Ovary (tissue), 7 donors: ENCODE measurements at regions not wholly inside any gene's neighbourhood (a gene's known extent, or its start where the extent isn't known, plus 50 kb on each side); places are given as distances from the start of the nearest gene placed in this dataset.

Experiments
- DNase-seq, 5 donors: peaks; one replicate each; pipeline ENCODE4 v3.0.0-alpha.2; 2019 to 2020
- H3K27ac ChIP-seq, 2 donors: fragments of 200-600 bp; one replicate each; pipeline versions ENCODE4 v1.5.1 to v1.8.0; 2019 to 2022
- H3K27me3 ChIP-seq: fragments of 200-600 bp; one replicate; pipeline ENCODE4 v1.8.0; 2022
- H3K36me3 ChIP-seq: fragments of 200-600 bp; sonication (generic); one replicate; pipeline ENCODE4 v1.5.1; 2019
- H3K4me1 ChIP-seq: one replicate; pipeline ENCODE4 v1.8.1; 2013; ENCODE audit warnings: mild to moderate bottlenecking, moderate library complexity; ENCODE audit not compliant: insufficient read depth
- H3K4me3 ChIP-seq: fragments of 200-600 bp; sonication (generic); one replicate; pipeline ENCODE4 v1.5.1; 2017
- H3K9me3 ChIP-seq, 2 donors: fragments of 200-600 bp in 1 of 2; sonication (generic) in 1 of 2; one replicate each; pipeline versions ENCODE4 v1.5.1 to v1.8.1; 2013 to 2019; ENCODE audit warnings: mild to moderate bottlenecking in 1 of 2, moderate library complexity in 1 of 2
- CTCF ChIP-seq, 3 donors: fragments of 450-650 bp in 2 of 3; fragments of 200-600 bp in 1 of 3; IDR thresholded peaks; one replicate each; pipeline versions ENCODE4 v1.5.1 to v1.8.0; 2016 to 2022; ENCODE audit warnings: antibody characterized with exemption in 3 of 3, mild to moderate bottlenecking in 1 of 3
- EP300 ChIP-seq: sonication (generic); formaldehyde crosslinking; IDR thresholded peaks from one replicate; pipeline ENCODE4 v1.6.1; 2017; ENCODE audit warnings: antibody characterized with exemption
- POLR2A ChIP-seq: fragments of 450-650 bp; IDR thresholded peaks from one replicate; pipeline ENCODE4 v1.6.1; 2017; ENCODE audit warnings: antibody characterized with exemption, mild to moderate bottlenecking, moderate library complexity
- WGBS, 3 donors: extraction: QIAGEN DNeasy Blood & Tissue Kit in 1 of 3; methylation state at CpG; one replicate each; pipeline versions ENCODE4 v1.1.5 to v1.1.7; 2013 to 2017; 5-methylcytosine and 5-hydroxymethylcytosine counted together
- intact Hi-C, 4 donors: fragments of 100-400 bp; cut with DNase I; formaldehyde crosslinking; loops; one replicate each; pipeline versions ENCODE4 v1.11.0 to v1.15.1; 2022 to 2023
- donor health status: DM: no; HTN: no; CAD: no; lungs with moderate emphysema.
- donor health status: DM: no; HTN: no; CAD: no.
- donor health status: Bipolar disorder and iron deficiency.
- donor health status: DM: no; HTN: no; CAD: no.
- donor health status: DM: yes; HTN: yes; CAD: no.

DNA sequence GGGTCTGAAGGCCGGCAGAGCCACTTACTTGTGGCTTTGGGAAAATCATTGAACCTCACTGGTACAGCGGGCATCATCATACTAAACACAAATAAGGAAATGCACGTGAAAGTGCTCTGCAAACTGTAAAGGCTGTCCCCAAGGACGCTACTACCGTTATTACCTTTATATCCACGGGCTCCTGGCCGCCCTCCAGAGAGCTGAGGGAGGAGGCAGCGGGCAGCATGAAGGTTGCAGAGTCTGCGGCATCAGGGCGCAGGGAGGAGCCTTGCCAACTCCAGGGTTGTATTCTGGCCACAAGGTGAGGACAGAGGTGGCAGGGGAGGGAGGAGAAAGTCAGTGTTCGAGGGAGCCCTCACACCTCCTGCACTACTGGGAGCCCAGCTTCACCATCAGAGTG is 68.3 kb upstream of the GCSH start:
- no peaks in the 10 kb centered on the region for H3K4me1 ChIP-seq
- TF ChIP-seq POLR2A, result no peak
- TF ChIP-seq EP300, result no peak
- H3K4me3 ChIP-seq, result no peak overlapping the region
- no peaks in the 10 kb centered on the region for H3K9me3 ChIP-seq
- H3K27ac ChIP-seq, result no peak overlapping the region
- no peak for DNase-seq
- H3K36me3 ChIP-seq, result no peaks in the 10 kb centered on the region
- H3K27me3 ChIP-seq, result no peaks in the 10 kb centered on the region
- intact Hi-C loops, result no loop called here
- WGBS, 3 donors, result 67 to 74% (median 68%) methylated on average over 11 of the region's 11 CpGs

GRCh38 chr16:81163671-81164070 is 67.5 kb upstream of the GCSH start:
- no peak overlapping the region for H3K27ac ChIP-seq
- DNase-seq, result no peak
- no peaks in the 10 kb centered on the region for H3K9me3 ChIP-seq
- H3K4me3 ChIP-seq, result no peak overlapping the region
- TF ChIP-seq CTCF (IDR thresholded peaks at IDR 0.05), result no peak
- no peak for TF ChIP-seq POLR2A
- TF ChIP-seq EP300, result no peak
- intact Hi-C loops, result no loop called here
- no peaks in the 10 kb centered on the region for H3K4me1 ChIP-seq
- 54 to 66% (median 59%) methylated on average over 9 of the region's 9 CpGs for WGBS, 3 donors
- H3K36me3 ChIP-seq, result no peaks in the 10 kb centered on the region
- no peaks in the 10 kb centered on the region for H3K27me3 ChIP-seq

- no peak overlapping the region for H3K4me3 ChIP-seq
- WGBS, 3 donors, result 78 to 86% (median 81%) methylated on average over 6 of the region's 6 CpGs
- TF ChIP-seq EP300 (no peak), CTCF (IDR thresholded peaks at IDR 0.05) (no peak), POLR2A (no peak)
- intact Hi-C loops, result no loop called here
- H3K27ac ChIP-seq, result no peak overlapping the region
- no peaks in the 10 kb centered on the region for H3K27me3 ChIP-seq
- DNase-seq, result no peak
- no peaks in the 10 kb centered on the region for H3K9me3 ChIP-seq
- no peaks in the 10 kb centered on the region for H3K36me3 ChIP-seq
- H3K4me1 ChIP-seq, result no peaks in the 10 kb centered on the region
These were observed 62.8 kb upstream of the GCSH start for GRCh38 chr16:81158964-81159363.

GRCh38 chr16:81155769-81156168 is 59.6 kb upstream of the GCSH start:
- WGBS, 3 donors, result 71 to 75% (median 74%) methylated on average over 10 of the region's 10 CpGs
- Histone ChIP-seq H3K27me3 (no peaks in the 10 kb centered on the region), H3K4me3 (no peak overlapping the region), H3K27ac (no peak overlapping the region), H3K36me3 (no peaks in the 10 kb centered on the region), H3K9me3 (no peaks in the 10 kb centered on the region), H3K4me1 (no peaks in the 10 kb centered on the region)
- intact Hi-C loops, result no loop called here
- TF ChIP-seq EP300 (no peak), CTCF (IDR thresholded peaks at IDR 0.05) (no peak), POLR2A (no peak)
- no peak for DNase-seq

DNA sequence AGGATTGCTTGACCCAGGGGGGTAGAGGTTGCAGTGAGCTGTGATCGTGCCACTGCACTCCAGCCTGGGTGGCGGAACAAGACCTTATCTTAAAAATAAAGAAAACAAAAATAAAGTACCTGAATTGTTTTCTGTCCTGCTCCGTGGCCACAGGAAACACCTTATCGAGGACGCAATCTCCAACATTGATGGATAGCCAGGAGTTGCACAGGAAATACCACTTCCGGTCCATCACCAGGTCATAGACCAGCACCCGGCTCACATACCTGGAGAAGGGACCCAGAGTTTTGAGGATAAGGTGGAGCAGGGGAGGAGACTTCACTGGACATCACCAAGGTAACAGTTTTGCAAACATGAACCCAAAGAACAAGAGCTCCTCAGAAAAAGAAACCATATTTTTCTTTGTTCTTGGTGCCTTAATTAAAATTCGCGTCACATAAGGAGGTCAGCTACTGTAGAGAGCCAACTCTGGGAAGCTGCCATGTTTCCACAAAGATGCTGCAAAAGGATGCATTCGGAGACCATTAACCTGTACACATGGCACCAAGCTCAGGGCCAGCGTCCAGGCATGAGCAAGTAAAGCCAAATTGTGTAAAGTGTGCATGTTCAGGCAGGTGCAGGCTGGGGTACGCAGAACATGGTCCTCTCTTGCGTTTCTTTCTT is 55.6 kb upstream of the GCSH start:
- Histone ChIP-seq H3K4me1 (no peaks in the 10 kb centered on the region), H3K4me3 (no peak overlapping the region), H3K9me3 (no peaks in the 10 kb centered on the region), H3K27ac (no peak overlapping the region), H3K27me3 (no peaks in the 10 kb centered on the region), H3K36me3 (no peaks in the 10 kb centered on the region)
- DNase-seq, result no peak
- intact Hi-C loops, result no loop called here
- TF ChIP-seq POLR2A (no peak), EP300 (no peak), CTCF (IDR thresholded peaks at IDR 0.05) (no peak)
- whole genome bisulfite sequencing, 3 donors, result 53 to 62% (median 58%) methylated on average over 13 of the region's 13 CpGs
